VCaP (cell line): ENCODE measurements at regions not wholly inside any gene's neighbourhood (a gene's known extent, or its start where the extent isn't known, plus 50 kb on each side); places are given as distances from the start of the nearest gene placed in this dataset.

Experiments used
- H3K27ac ChIP-seq: fragments of 450-650 bp; 2 replicates; pipeline ENCODE4 v1.5.1; 2017
- TF ChIP-seq, protein P1 (sequence below): fragments of 450-650 bp; conservative IDR thresholded peaks from 2 replicates; pipeline ENCODE4 v1.5.1; 2017; ENCODE audit warnings: mild to moderate bottlenecking, moderate library complexity

DNA sequence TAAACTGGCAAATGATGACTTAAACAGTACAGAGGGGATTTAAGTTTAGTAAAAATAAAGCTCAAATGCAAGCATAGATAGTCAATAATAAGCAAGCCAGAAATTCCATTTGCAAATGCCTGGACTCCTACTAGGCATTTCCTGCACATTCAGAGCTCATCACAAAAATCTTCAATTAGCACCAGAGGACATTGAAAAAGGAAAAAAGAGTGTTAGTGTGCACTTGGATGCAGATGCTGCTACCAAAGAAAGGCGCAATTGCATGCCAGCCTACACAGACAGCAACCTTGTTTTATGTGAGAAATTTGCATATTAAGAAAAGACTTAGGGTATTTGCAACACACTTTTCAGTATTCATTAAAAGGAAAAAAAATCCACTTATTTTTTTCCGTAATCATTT lies 282.1 kb downstream of the GRIA2 start:
- TF ChIP-seq, protein P1, sequence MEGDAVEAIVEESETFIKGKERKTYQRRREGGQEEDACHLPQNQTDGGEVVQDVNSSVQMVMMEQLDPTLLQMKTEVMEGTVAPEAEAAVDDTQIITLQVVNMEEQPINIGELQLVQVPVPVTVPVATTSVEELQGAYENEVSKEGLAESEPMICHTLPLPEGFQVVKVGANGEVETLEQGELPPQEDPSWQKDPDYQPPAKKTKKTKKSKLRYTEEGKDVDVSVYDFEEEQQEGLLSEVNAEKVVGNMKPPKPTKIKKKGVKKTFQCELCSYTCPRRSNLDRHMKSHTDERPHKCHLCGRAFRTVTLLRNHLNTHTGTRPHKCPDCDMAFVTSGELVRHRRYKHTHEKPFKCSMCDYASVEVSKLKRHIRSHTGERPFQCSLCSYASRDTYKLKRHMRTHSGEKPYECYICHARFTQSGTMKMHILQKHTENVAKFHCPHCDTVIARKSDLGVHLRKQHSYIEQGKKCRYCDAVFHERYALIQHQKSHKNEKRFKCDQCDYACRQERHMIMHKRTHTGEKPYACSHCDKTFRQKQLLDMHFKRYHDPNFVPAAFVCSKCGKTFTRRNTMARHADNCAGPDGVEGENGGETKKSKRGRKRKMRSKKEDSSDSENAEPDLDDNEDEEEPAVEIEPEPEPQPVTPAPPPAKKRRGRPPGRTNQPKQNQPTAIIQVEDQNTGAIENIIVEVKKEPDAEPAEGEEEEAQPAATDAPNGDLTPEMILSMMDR, result no peak
- no peak overlapping the region for H3K27ac ChIP-seq

DNA sequence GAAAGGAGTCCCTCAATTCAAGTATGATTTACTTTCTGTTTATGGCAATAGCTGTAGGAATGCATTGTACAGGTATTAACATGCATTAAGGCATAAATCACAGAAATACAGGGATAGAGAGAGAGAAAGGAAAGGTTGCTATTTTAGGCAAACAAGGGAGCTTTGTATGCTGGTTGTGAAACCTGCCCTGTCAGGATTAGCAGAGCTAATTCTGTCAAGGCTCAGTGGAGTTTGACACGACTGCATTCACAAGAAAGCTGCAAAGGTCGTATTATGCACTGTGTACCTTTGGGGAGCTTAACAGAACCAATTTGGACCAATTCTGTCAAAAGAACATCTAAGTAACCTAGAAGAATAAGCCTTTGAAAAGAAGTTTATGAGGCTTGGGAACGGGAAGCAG lies 239.3 kb downstream of the GRIA2 start:
- TF ChIP-seq, protein P1, result no peak
- H3K27ac ChIP-seq, result peak overlapping the region; percentile 5; the same call in 1 of the 2 replicates

DNA sequence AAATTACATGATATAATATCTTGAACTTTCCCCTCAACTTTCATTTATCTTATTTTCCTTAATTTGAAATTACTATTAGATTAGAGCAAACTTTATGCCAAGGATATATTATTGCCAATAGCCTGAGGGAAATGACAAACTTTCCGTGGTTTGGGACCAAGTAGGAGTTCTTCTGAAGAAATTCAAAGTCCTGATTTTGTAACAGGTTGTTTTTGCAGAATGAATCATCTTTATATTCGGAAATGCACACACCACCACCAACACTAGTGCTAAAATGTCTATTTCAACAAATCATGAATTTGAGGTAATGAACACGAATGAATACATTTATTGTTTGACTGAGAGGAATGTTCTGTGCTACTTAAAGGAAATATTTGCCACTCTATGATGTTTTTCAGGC lies 226.7 kb downstream of the GRIA2 start:
- TF ChIP-seq, protein P1, result no peak
- H3K27ac ChIP-seq, result no peak overlapping the region

DNA sequence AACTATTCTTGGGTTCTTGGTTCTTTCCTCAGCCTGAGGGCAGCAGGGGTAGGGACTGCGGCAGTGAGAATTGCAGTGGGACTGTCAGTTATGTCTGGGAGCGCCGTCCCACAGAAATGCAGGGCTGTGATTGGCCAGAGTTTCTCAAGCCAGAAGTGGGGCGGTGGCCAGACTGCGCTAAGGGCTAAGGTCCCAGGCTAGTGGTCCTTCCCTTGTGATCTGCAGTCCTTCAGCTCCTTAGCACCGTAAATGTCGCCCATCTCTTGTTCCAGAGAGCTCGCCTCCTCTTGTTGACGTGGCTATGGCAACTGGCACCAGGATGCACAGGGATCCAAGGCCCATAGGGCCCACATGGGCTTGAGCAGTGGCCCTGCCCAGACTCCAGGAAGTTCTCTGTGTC lies 223.5 kb downstream of the GRIA2 start:
- H3K27ac ChIP-seq, result no peak overlapping the region
- TF ChIP-seq, protein P1, result no peak

DNA sequence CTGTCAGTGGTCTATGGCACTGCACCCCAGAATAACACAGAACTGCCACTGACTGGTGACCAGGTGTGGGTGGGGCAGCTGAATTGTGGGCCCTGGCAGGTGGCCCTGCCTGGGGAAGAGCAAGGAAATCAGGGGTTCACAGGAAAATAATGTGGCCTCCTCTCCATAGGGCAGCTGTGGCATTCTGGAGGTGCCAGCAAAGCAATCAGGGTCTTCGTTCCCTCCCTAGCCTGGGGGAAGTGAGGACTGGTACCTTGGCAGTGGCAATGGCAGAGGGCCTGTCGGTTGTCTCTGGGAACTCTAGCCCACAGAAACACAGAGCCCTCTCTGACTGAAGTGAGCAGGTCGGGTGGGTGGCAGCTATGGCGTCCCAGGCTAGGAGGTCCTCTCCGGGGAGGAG lies 223.0 kb downstream of the GRIA2 start:
- no peak overlapping the region for H3K27ac ChIP-seq
- TF ChIP-seq, protein P1, result no peak

DNA sequence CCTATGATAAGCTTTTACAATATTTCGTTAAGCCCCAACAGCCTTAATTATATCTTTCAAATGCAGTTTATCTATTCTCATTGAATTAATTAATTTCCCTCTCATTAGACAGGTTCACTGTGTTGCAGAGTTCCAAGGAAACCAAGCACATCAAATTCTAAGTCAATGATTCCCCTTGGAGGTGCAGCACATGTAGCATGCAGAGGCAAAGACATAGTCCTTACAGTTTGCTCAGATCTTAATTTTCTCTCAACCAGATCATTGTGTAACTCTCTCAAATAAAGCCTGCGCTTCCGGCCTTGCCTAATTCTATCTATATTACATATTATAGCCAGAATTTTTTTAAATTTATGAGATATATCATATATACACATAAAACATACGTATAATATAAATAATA lies 205.4 kb downstream of the GRIA2 start:
- TF ChIP-seq, protein P1, result no peak
- no peak overlapping the region for H3K27ac ChIP-seq

DNA sequence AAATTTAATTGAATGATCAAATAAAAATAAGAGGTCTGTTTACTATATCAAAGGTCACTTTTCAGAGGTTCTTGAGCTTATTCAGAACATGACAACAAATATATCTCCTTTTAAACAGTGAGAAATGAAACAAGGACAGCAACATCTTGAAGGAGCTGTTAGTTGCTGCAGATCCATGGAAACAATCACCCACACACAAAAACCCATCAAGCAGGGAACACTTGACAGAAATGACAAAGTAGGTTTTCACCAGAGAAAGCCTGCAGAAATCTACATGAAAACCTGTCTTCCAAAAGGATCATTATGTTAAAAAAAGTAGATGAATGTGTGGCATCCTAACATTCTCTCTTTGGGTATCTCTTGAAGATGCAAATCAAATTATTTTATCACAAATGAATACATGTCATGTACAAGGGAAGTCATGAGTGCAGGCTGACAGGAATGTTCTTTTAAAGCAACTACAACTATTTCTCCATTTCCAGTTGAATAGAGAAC lies 203.0 kb downstream of the GRIA2 start:
- no peak overlapping the region for H3K27ac ChIP-seq
- TF ChIP-seq, protein P1, result no peak

DNA sequence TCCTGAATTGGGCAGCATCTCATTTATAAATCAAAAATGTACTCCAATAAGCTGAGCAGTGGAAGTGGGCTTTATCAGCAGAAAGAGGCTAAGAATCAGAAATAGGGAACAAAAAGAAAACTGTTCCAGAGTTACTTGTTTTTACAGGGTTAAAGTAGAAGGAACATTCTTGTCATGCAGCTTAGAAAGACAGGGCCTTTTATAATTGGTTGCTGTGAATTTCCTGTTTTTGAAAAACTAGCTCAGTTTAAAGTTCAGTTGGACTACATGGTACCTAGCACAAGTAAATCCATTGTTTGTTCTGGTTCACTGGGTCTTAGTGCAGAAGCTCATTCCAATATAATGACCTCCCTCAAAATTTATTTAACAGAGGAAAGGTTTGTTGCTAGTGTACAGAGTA lies 200.8 kb downstream of the GRIA2 start:
- H3K27ac ChIP-seq, result no peak overlapping the region
- TF ChIP-seq, protein P1, result no peak
